HG02763 (cell line): ENCODE measurements at regions not wholly inside any gene's neighbourhood (a gene's known extent, or its start where the extent isn't known, plus 50 kb on each side); places are given as distances from the start of the nearest gene placed in this dataset.

Source experiments
- ATAC-seq: cut with Tn5 transposase; IDR thresholded peaks from one replicate; pipeline ENCODE4 v1.9.1; 2021; ENCODE audit warnings: mild to moderate bottlenecking, moderate library complexity; ENCODE audit not compliant: unreplicated experiment

- no peak for ATAC-seq
These were observed 743.5 kb downstream of the ARAP2 start for GRCh38 chr4:35500812-35501211.

GRCh38 chr4:35503435-35503834 lies 740.9 kb downstream of the ARAP2 start:
- no peak for ATAC-seq

- no peak for ATAC-seq
These were observed 738.2 kb downstream of the ARAP2 start for GRCh38 chr4:35506161-35506560.

GRCh38 chr4:35511851-35512250 lies 732.5 kb downstream of the ARAP2 start:
- ATAC-seq: no peak

GRCh38 chr4:35516102-35516501 lies 728.2 kb downstream of the ARAP2 start:
- no peak for ATAC-seq

- ATAC-seq: no peak
These were observed 724.3 kb downstream of the ARAP2 start for GRCh38 chr4:35520059-35520458.

- no peak for ATAC-seq
These were observed 722.6 kb downstream of the ARAP2 start for GRCh38 chr4:35521682-35522081.

GRCh38 chr4:35525192-35525978 lies 718.9 kb downstream of the ARAP2 start:
- no peak for ATAC-seq

- no peak for ATAC-seq
These were observed 717.9 kb downstream of the ARAP2 start for GRCh38 chr4:35526456-35526855.

- ATAC-seq: no peak
These were observed 709.4 kb downstream of the ARAP2 start for GRCh38 chr4:35534962-35535361.

- ATAC-seq: no peak
These were observed 705.5 kb downstream of the ARAP2 start for GRCh38 chr4:35538807-35539206.

- ATAC-seq: no peak
These were observed 704.8 kb downstream of the ARAP2 start for GRCh38 chr4:35539404-35540055.

GRCh38 chr4:35541146-35541887 lies 703.0 kb downstream of the ARAP2 start:
- ATAC-seq: no peak

GRCh38 chr4:35541888-35542213 lies 702.5 kb downstream of the ARAP2 start:
- ATAC-seq: no peak

GRCh38 chr4:35548921-35549320 lies 695.4 kb downstream of the ARAP2 start:
- no peak for ATAC-seq

GRCh38 chr4:35556387-35556786 lies 687.9 kb downstream of the ARAP2 start:
- no peak for ATAC-seq

GRCh38 chr4:35559559-35560365 lies 684.6 kb downstream of the ARAP2 start:
- ATAC-seq: no peak

GRCh38 chr4:35562861-35563260 lies 681.5 kb downstream of the ARAP2 start:
- no peak for ATAC-seq

GRCh38 chr4:35565640-35566039 lies 678.7 kb downstream of the ARAP2 start:
- no peak for ATAC-seq

GRCh38 chr4:35591035-35591434 lies 653.3 kb downstream of the ARAP2 start:
- ATAC-seq: no peak

- ATAC-seq: no peak
These were observed 640.1 kb downstream of the ARAP2 start for GRCh38 chr4:35604252-35604651.
